GM12874 (cell line): ENCODE measurements at regions not wholly inside any gene's neighbourhood (a gene's known extent, or its start where the extent isn't known, plus 50 kb on each side); places are given as distances from the start of the nearest gene placed in this dataset.

Experiments
- TF ChIP-seq, protein P1 (sequence below): IDR thresholded peaks from 2 replicates; pipeline ENCODE4 v1.5.1; 2011; ENCODE audit warnings: low read depth, mild to moderate bottlenecking, control low read depth, low read length, moderate library complexity; ENCODE audit not compliant: insufficient read depth

GRCh38 chr20:24165301-24166122 is 176.9 kb upstream of the GGTLC1 start:
- TF ChIP-seq, protein P1, sequence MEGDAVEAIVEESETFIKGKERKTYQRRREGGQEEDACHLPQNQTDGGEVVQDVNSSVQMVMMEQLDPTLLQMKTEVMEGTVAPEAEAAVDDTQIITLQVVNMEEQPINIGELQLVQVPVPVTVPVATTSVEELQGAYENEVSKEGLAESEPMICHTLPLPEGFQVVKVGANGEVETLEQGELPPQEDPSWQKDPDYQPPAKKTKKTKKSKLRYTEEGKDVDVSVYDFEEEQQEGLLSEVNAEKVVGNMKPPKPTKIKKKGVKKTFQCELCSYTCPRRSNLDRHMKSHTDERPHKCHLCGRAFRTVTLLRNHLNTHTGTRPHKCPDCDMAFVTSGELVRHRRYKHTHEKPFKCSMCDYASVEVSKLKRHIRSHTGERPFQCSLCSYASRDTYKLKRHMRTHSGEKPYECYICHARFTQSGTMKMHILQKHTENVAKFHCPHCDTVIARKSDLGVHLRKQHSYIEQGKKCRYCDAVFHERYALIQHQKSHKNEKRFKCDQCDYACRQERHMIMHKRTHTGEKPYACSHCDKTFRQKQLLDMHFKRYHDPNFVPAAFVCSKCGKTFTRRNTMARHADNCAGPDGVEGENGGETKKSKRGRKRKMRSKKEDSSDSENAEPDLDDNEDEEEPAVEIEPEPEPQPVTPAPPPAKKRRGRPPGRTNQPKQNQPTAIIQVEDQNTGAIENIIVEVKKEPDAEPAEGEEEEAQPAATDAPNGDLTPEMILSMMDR = no peak

GRCh38 chr20:24164360-24164759 is 175.8 kb upstream of the GGTLC1 start:
- TF ChIP-seq, protein P1 = no peak

- TF ChIP-seq, protein P1 = no peak
These were observed 174.9 kb upstream of the GGTLC1 start for GRCh38 chr20:24163506-24163905.

DNA sequence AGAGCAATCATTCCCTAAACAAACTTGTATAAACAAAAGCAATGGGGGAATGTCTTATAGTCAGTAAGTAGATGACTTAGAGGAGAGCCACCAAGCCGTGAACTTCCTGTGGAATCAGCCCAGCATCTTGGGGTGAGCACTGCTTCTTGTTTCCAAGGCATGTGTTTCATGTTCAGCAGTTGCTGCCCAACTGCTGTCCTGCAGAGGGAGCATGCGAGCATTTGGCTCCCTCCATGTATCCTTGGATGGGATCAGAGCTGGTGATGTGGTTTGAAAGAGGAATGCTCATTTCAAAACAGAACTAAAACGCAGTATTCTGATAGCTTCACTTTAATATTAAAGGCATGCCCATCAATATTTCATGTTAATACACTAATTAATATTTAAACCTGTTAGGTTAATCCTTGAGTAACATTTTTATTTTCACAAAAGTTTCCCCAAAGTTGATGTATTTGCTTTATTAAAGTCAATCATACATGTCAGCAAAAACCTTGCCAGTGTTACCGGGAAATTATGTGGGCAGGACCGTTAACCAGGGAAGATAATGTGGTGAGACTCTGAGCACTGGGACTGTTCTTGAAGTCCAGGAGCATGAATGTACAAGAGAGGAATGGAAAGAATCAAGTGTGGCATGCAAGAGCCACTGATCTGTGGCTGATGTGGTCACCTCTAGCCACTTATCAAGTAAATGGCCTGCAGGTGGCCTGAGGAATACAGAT is 172.1 kb upstream of the GGTLC1 start:
- TF ChIP-seq, protein P1 = peak; percentile 63

GRCh38 chr20:24158281-24158680 is 169.7 kb upstream of the GGTLC1 start:
- TF ChIP-seq, protein P1 = no peak

DNA sequence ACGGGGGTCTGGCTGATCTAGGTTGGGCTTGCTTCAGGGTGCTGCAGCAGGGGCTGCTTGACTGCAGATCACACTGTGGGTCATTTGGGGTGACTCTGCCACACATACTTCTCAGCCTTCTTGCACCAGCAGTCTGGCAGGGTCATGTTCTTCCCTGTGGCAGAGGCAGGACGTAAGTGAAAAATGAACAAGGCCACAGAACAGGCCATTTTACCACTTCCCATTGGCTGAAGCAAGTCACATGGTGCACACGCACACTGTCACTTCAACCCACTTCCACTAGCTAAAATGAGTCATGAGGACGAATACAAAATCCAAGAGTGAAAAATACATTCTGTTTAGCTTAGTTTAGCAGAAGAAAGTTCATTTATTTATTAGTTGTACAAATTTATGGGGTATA is 168.6 kb upstream of the GGTLC1 start:
- TF ChIP-seq, protein P1 = no peak
